ENCODE measurements at regions not wholly inside any gene's neighbourhood (a gene's known extent, or its start where the extent isn't known, plus 50 kb on each side); places are given as distances from the start of the nearest gene placed in this dataset.
"Not testable (repeated sequence)": the region's sequence is repeated elsewhere in the genome, so short reads cannot be mapped to it uniquely, and the experiment has no call there.

DNA sequence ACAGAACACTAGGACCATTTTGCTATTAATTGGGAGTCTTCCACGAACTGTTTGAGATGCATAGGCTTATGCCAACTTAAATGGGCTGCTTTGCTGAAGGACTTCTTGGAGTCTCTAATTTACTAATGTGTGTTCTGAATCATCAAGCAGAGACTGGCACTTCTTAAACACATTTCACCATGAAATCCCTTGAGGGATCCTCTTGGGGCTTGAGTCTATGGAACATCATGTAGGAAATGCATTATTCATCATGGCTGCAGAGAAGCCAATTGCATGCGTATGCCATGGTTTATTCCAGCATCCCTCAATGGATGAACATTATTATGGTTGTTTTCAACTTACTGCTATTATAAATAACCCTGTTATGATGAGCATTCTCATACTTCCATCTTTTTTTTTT lies 73.4 kb downstream of the FGD2 start:
- no peak for DNase-seq (ENCODE audit: low read depth in 2 of 2)

DNA sequence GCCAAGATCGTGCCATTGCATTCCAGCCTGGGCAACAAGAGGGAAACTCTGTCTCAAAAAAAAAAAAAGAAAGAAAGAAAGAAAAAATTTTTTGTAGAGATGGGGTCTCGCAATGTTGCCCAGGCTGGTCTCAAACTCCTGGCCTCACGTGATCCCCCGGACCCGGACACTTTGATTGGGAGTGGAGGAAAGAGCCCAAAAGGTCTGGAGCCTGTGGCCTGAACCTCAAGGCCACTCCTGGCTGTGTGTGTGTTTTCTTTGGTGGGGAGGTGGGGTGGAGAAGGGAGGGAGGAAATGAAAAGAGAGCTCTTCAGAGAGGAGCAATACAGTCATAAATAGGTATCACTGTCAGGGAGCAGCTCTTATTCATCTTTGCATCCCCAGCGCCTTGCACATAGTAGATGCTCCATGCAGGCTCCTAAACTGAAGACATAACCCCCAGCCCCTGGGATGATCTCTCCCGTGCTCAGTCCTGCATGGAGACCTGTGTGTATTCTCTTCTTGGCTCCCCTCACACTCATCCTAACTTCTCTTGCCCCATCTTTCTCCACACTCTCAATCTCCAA lies 75.7 kb downstream of the FGD2 start:
- DNase-seq (ENCODE audit: low read depth in 2 of 2) = no peak

GRCh38 chr6:37082390-37083130 lies 77.1 kb downstream of the FGD2 start:
- DNase-seq (ENCODE audit: low read depth in 2 of 2) = no peak

GRCh38 chr6:37083243-37084138 lies 78.0 kb downstream of the FGD2 start:
- DNase-seq (ENCODE audit: low read depth in 2 of 2) = no peak

- not testable (repeated sequence) for DNase-seq (ENCODE audit: low read depth in 2 of 2)
These were observed 79.2 kb downstream of the FGD2 start for GRCh38 chr6:37084665-37085064.

- no peak for DNase-seq (ENCODE audit: low read depth in 2 of 2)
These were observed 79.7 kb downstream of the FGD2 start for GRCh38 chr6:37085198-37085597.

- no peak for DNase-seq (ENCODE audit: low read depth in 2 of 2)
These were observed 81.1 kb upstream of the PIM1 start for GRCh38 chr6:37088897-37089296.

DNA sequence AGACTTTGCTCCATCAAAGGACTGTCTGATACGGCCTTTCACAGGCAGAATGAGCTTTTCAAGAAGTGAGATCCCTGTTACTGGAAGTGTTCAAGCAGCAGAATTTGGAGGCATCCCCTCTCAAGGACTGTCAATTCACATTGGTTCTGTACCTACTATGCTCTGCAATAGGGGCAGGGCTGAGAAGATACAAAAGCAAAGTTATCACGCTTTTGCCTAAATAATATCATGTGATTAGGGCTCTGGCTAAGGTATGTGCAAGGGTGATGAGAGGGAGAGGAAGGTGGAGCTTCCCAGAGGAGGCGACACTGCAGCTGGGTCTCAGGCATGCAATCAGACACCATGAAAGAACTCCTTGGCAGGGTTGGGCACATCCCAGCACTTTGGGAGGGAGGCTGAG lies 80.2 kb upstream of the PIM1 start:
- no peak for DNase-seq (ENCODE audit: low read depth in 2 of 2)

DNA sequence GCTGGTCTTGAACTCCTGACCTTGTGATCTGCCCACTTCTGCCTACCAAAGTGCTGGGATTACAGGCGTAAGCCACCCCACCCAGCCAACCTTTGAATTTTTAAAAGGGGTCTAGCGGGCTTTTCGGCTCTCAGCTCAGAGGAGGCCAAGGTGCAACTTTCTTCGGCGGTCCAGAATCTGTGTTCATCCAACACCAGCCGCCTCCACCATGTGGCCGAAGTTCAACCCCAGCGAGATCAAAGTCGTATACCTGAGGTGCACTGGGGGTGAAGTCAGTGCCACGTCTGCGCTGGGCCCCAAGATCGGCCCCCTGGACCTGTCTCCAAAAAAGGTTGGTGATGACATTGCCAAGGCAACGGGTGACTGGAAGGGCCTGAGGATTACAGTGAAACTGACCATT lies 78.8 kb upstream of the PIM1 start:
- DNase-seq (ENCODE audit: low read depth in 2 of 2) = not testable (repeated sequence)

DNA sequence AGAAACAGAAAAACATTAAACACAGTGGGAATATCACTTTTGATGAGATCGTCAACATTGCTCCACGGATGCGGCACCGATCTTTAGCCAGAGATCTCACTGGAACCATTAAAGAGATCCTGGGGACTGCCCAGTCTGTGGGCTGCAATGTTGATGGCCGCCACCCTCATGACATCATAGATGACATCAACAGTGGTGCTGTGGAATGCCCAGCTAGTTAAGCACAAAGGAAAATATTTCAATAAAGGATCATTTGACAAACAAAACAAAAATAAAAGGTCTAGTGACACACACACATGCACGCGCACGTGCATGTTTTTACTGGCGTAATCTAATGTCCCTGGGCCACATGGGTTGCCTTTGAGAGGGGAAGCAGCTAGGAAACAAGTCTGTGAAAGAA lies 78.4 kb upstream of the PIM1 start:
- not testable (repeated sequence) for DNase-seq (ENCODE audit: low read depth in 2 of 2)

DNA sequence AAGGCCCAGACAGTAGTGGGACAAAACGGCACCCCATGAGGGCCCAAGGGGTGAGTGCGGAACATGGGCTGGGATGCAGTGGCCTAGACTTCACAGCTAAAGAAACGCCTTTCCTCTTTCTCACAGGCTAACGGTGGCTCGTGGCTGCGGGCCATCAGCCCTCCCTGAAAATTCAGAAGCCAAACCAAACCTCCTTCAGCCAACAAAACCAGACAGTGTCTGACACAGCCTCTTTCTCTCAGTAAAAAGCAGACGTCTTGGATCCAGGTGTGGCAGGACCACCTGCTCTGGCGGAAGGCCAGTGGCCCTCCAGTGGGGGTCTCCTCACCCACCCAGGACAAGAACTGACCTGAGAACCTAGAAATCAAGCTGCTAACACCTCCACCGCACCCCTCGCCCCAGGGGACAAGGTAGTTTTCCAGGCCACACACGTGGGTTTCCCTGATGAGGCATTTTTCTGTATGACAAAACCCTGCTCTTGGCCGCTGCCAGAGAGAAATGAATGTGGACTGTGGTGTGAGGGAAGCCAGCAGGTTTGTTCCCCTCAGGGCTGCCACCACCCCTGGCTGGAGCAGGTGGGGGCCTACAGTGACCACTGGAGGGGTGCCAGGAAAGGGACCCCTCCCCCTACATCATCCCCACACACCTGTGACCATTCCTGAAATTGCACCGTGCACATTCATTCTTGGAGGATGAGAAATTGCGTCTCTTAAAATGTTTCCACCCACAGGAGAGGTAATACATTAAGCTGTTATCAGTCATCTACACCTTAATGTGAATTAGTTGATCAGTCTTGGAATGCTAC lies 76.8 kb upstream of the PIM1 start:
- DNase-seq (ENCODE audit: low read depth in 2 of 2) = no peak

GRCh38 chr6:37093728-37094069 lies 76.3 kb upstream of the PIM1 start:
- no peak for DNase-seq (ENCODE audit: low read depth in 2 of 2)

- no peak for DNase-seq (ENCODE audit: low read depth in 2 of 2)
These were observed 74.0 kb upstream of the PIM1 start for GRCh38 chr6:37095997-37096396.

- DNase-seq (ENCODE audit: low read depth in 2 of 2) = no peak
These were observed 72.6 kb upstream of the PIM1 start for GRCh38 chr6:37097335-37097734.

DNA sequence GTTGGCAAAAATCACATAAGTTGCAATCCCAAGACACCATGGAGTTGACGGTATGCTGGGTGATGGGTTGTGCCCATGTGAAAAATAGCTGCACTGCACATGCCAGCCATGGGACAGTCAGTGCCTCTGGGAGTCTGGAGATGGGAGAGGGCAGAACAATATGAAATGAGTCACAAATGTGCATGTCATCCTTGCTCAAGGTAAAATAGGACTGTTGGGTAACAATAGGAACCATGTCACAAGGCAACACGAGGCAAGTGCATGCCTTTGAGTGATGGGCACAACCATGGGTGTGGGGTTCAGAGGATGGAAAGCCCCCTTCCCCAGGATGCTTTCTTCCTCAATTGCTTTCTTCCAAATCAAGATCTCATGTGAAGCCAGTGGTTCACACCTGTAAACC lies 70.5 kb upstream of the PIM1 start:
- no peak for DNase-seq (ENCODE audit: low read depth in 2 of 2)

- no peak for DNase-seq (ENCODE audit: low read depth in 2 of 2)
These were observed 69.2 kb upstream of the PIM1 start for GRCh38 chr6:37100745-37101144.

GRCh38 chr6:37101991-37102298 lies 68.0 kb upstream of the PIM1 start:
- no peak for DNase-seq (ENCODE audit: low read depth in 2 of 2)

DNA sequence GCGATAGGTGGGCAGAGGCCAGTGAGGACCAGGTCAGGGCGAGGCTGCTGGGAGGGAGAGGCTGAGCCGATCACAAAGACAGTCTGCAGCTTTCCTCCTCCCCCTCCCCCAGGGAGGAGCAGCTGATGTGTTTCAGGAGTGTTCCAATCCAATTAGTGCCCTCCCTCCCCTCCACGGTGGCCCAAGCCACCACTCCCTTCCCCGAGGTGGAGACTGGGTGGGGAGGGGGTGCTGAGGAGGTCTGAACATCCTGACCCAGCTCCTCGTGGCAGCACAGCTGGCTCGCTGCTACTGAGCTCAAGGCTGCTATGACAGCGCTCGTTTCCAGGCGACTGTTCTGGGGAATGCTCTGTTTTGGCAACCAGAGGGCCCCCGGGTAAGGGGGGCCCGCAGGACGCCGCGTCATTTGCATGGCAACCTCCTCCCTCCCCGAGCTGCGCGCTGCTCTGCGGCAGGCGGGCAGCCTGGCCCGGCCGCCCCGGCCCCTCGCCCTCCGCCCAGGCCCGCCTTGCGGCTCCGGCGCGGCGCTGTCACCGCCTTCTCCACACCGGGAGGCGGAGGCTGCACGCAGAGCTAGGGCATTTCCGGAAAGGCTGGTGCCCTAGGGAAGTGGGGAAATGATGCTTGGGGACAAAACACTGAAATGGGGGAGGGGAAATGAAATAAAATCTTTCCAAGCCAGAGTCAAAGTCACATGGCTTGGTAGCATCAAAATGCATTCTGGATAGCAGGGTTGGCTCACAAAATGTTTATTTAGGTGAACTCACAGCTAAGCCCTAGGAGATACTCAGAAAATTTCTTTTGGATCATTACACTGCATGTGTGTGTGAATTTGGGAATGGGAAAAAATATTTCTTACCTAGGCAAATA lies 67.4 kb upstream of the PIM1 start:
- DNase-seq (ENCODE audit: low read depth in 2 of 2) = peak; percentile 40 to 45

DNA sequence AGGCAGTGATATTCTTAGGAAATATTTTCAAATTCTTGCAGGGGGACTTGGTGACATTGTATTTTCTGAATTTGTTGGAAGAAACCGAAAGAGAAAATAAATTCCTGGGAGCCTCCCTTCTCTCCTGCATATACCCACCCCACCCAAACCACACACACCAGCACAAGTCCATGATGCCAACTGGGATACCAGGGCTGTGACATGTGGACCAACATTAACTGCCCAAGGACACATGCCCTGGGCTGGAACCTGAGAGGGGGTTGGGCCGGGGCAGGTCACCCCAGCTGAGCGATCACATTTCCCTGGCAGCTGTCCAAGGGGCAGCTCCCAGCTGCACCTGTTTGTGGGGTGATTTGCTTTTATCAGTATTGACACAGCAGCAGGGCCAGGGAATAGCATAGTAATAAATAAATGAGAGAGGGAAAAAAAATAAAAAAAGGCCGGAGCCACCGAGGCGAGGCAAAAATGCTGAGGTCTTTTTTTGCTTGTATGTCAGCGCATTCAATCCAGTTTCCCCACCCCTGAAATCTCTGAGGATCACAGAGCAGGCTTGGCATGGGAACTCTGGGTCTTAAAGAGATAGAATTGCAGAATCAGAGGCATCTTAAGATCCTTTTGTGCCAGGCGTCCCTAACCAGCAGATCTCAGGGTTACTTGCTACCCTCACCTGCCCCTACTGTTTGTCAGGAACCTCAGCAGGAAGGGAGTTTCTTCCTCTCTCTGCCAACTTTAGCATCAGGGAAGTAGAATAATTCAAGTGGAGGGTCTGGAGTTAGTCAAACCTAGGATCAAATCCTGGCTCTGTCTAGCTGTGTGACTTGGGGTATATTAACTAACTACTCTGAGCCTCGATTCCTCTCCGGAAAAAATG lies 66.5 kb upstream of the PIM1 start:
- DNase-seq (ENCODE audit: low read depth in 2 of 2) = no peak

DNA sequence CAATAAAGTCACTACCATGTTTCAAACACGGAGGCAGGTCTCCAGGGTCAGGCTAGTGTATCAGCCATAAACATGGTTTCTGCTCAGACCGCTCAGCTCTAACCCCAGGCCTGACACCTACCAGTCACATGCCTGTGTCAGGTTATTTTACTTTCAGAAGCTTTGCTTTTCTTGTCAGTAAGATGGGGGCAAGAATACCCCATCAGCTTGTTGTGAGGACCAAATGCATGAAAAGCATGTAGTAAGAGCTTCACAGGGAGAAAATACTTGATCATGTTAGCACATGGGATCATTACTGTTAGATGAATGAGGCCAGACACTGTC lies 65.2 kb upstream of the PIM1 start:
- no peak for DNase-seq (ENCODE audit: low read depth in 2 of 2)
